K562 (cell line): ENCODE measurements at regions not wholly inside any gene's neighbourhood (a gene's known extent, or its start where the extent isn't known, plus 50 kb on each side); places are given as distances from the start of the nearest gene placed in this dataset.

Experiments used
- ATAC-seq: fragments of 200-7000 bp; cut with Tn5 transposase; 3 replicates; pipeline ENCODE4 v1.9.1; 2020; ENCODE audit warnings: moderate library complexity
- BruUV-seq: library from RNA; stranded (reverse); fragments of 400-500 nt; replicated peaks from 2 replicates; lab custom pipeline; 2021; lab: Mats Ljungman, UMichigan
- CTCF ChIA-PET: fragments of 300-600 bp; formaldehyde crosslinking; extraction: SDS; loops from one replicate; lab custom pipeline; 2021; ENCODE audit warnings: low intra/inter-chr PET ratio; lab: Yijun Ruan, JAX
- POLR2A ChIA-PET: fragments of 300-600, 350-650 bp; sonication (Branson Sonifier 250); formaldehyde crosslinking; extraction: SDS; loops from one replicate; lab custom pipeline; 2021; ENCODE audit warnings: antibody characterized with exemption, inconsistent platforms; lab: Yijun Ruan, JAX
- DNase-seq, 4 experiments: peaks; one replicate each; pipeline versions ENCODE4 v3.0.0 to v3.0.0-alpha.2; 2011 to 2018; ENCODE audit warnings: low spot score in 3 of 4, mixed read lengths in 3 of 4; ENCODE audit errors: extremely low read depth in 1 of 4
- FAIRE-seq: peaks from 2 replicates; lab custom pipeline; 2011; peaks lifted over from hg19 to GRCh38; lab: Jason Lieb, UNC
- H2AFZ ChIP-seq: 2 replicates; pipeline ENCODE4 v1.6.0; 2011; ENCODE audit warnings: low read depth, low read length, control low read depth, inconsistent platforms
- H3K27ac ChIP-seq: fragments of 200-600 bp; 3 replicates; pipeline ENCODE4 v1.8.0; 2011; ENCODE audit warnings: low read depth, mild to moderate bottlenecking, control low read depth, inconsistent platforms, low read length, moderate library complexity, mixed read lengths; ENCODE audit errors: extremely low read depth
- H3K27me3 ChIP-seq, 2 experiments: fragments of 300-600 bp in 1 of 2; 2 replicates in 1 of 2; 3 replicates in 1 of 2; pipeline versions ENCODE4 v1.6.0 to v1.8.0; 2011; ENCODE audit warnings: inconsistent platforms in 2 of 2, low read length in 2 of 2, mild to moderate bottlenecking in 1 of 2, mixed read lengths in 1 of 2, moderate library complexity in 1 of 2; ENCODE audit not compliant: control insufficient read depth in 2 of 2, insufficient read depth in 2 of 2
- H3K36me3 ChIP-seq: fragments of 300-600 bp; 3 replicates; pipeline ENCODE4 v1.8.0; 2011; ENCODE audit warnings: mild to moderate bottlenecking, low read length, inconsistent platforms; ENCODE audit not compliant: control insufficient read depth, insufficient read depth
- H3K4me1 ChIP-seq, 2 experiments: fragments of 200-600 bp in 1 of 2; replicated peaks in 1 of 2; 2 replicates in 1 of 2; 3 replicates in 1 of 2; pipeline versions ENCODE4 v1.5.1 to v1.8.0; 2011; ENCODE audit warnings: inconsistent platforms in 2 of 2, low read length in 2 of 2, mild to moderate bottlenecking in 1 of 2, mixed read lengths in 1 of 2, moderate library complexity in 1 of 2; ENCODE audit not compliant: control insufficient read depth in 2 of 2, insufficient read depth in 2 of 2
- H3K4me2 ChIP-seq: 2 replicates; pipeline ENCODE4 v1.6.1; 2011; ENCODE audit warnings: low read length, control low read depth, inconsistent platforms, mixed read lengths; ENCODE audit not compliant: insufficient read depth
- H3K4me3 ChIP-seq: fragments of 200-600 bp; sonication (generic), shearing (Covaris generic); 2 replicates; pipeline ENCODE4 v1.5.1; 2016; ENCODE audit warnings: control low read depth, inconsistent platforms
- H3K79me2 ChIP-seq: fragments of 200-600 bp; 3 replicates; pipeline ENCODE4 v1.8.0; 2011; ENCODE audit warnings: low read length, inconsistent platforms; ENCODE audit not compliant: control insufficient read depth, insufficient read depth
- H3K9ac ChIP-seq, 2 experiments: 2 replicates each; pipeline versions ENCODE4 v1.6.0 to v1.6.1; 2011; ENCODE audit warnings: low read depth in 2 of 2, low read length in 2 of 2, control low read depth in 1 of 2, inconsistent platforms in 1 of 2, mild to moderate bottlenecking in 1 of 2, mixed read lengths in 1 of 2; ENCODE audit not compliant: insufficient read depth in 1 of 2
- H3K9me1 ChIP-seq: one replicate; pipeline ENCODE4 v1.6.0; 2011; ENCODE audit warnings: inconsistent platforms, mild to moderate bottlenecking, low read length, moderate library complexity; ENCODE audit not compliant: control insufficient read depth, insufficient read depth
- H3K9me3 ChIP-seq: replicated peaks from 2 replicates; pipeline ENCODE4 v1.5.1; 2011; ENCODE audit warnings: low read depth, low read length, inconsistent platforms; ENCODE audit not compliant: control insufficient read depth, insufficient read depth
- H4K20me1 ChIP-seq: replicated peaks from 2 replicates; pipeline ENCODE4 v1.6.1; 2011; ENCODE audit warnings: low read length, inconsistent platforms, mixed read lengths; ENCODE audit not compliant: control insufficient read depth, insufficient read depth
- BHLHE40 ChIP-seq: IDR thresholded peaks from 2 replicates; pipeline ENCODE4 v1.6.1; 2011; ENCODE audit warnings: low read length, improper control_type of control experiment
- C11orf30 ChIP-seq: fragments of 450-650 bp; IDR thresholded peaks from 2 replicates; pipeline ENCODE4 v1.6.1; 2016; ENCODE audit warnings: low read depth, mild to moderate bottlenecking
- CREB1 ChIP-seq, 2 experiments: sonication (generic) in 1 of 2; formaldehyde crosslinking in 1 of 2; IDR thresholded peaks; 2 replicates each; pipeline versions ENCODE4 v1.6.1 to v1.8.0; 2012 to 2022; ENCODE audit warnings: inconsistent platforms in 1 of 2, mild to moderate bottlenecking in 1 of 2, missing genetic modification reagents in 1 of 2, moderate library complexity in 1 of 2
- KDM5B ChIP-seq: fragments of 200-600 bp; sonication (generic); IDR thresholded peaks from 2 replicates; pipeline ENCODE4 v1.6.1; 2012; ENCODE audit warnings: low read depth, mild to moderate bottlenecking, moderate library complexity, low read length, control low read depth, inconsistent platforms; ENCODE audit not compliant: insufficient replicate concordance
- L3MBTL2 ChIP-seq: fragments of 450-650 bp; IDR thresholded peaks from 2 replicates; pipeline ENCODE4 v1.6.1; 2016; ENCODE audit warnings: mild to moderate bottlenecking, moderate library complexity
- NELFE ChIP-seq: IDR thresholded peaks from 2 replicates; pipeline ENCODE4 v1.6.1; 2011; ENCODE audit warnings: mild to moderate bottlenecking; ENCODE audit not compliant: insufficient read depth, insufficient read length
- POLR2A ChIP-seq: fragments of 450-650 bp; conservative IDR thresholded peaks from 2 replicates; pipeline ENCODE4 v1.6.1; 2016
- RFX5 ChIP-seq: IDR thresholded peaks from 2 replicates; pipeline ENCODE4 v1.6.1; 2011; ENCODE audit warnings: low read depth, mild to moderate bottlenecking, improper control_type of control experiment, low read length
- SMAD3 ChIP-seq: fragments of 450-650 bp; formaldehyde crosslinking; conservative IDR thresholded peaks from 2 replicates; pipeline ENCODE4 v1.4.0; 2020; ENCODE audit warnings: mild to moderate bottlenecking
- SMARCC2 ChIP-seq: fragments of 450-650 bp; IDR thresholded peaks from 2 replicates; pipeline ENCODE4 v1.6.1; 2017; ENCODE audit warnings: antibody characterized with exemption, moderate library complexity, mild to moderate bottlenecking, low read depth
- TCF7L2 ChIP-seq: fragments of 150-350 bp; IDR thresholded peaks from 2 replicates; pipeline ENCODE4 v1.6.1; 2016; ENCODE audit warnings: low read depth, mild to moderate bottlenecking, low read length, moderate library complexity
- XRCC5 ChIP-seq: fragments of 200-400 bp; formaldehyde crosslinking; IDR thresholded peaks from 2 replicates; pipeline ENCODE4 v1.6.1; 2017; ENCODE audit warnings: low read depth, mild to moderate bottlenecking, low read length
- ZBTB49 ChIP-seq: sonication (generic); formaldehyde crosslinking; IDR thresholded peaks from 2 replicates; pipeline ENCODE4 v1.8.0; 2022; ENCODE audit warnings: missing genetic modification reagents, mild to moderate bottlenecking, borderline replicate concordance
- WGBS: fragments of 100-300 bp; shearing (Covaris generic); methylation state at CpG from one replicate; pipeline ENCODE4 v1.1.6; 2016; ENCODE audit warnings: low coverage, mixed read lengths; ENCODE audit not compliant: insufficient coverage; ENCODE audit errors: missing lambda C conversion rate; 5-methylcytosine and 5-hydroxymethylcytosine counted together
- in situ Hi-C: fragments of 300-500 bp; cut with MboI; formaldehyde crosslinking; loops from 4 replicates; pipeline ENCODE4 v1.15.0; 2018; ENCODE audit warnings: inconsistent platforms, mixed read lengths
- intact Hi-C: fragments of 100-400 bp; cut with micrococcal nuclease; formaldehyde crosslinking; loops from 2 replicates; pipeline ENCODE4 v1.14.2; 2022
- TF ChIP-seq, protein P1 (sequence below): fragments of 250-450 bp; sonication (Bioruptor Pico); IDR thresholded peaks from 2 replicates; pipeline ENCODE4 v1.9.0; 2021; ENCODE audit warnings: mild to moderate bottlenecking
- TF ChIP-seq, protein P2 (sequence below), 2 experiments: fragments of 450-650 bp; conservative IDR thresholded peaks; 2 replicates each; pipeline ENCODE4 v1.6.1; 2017; ENCODE audit warnings: mild to moderate bottlenecking in 2 of 2, moderate library complexity in 2 of 2

DNA sequence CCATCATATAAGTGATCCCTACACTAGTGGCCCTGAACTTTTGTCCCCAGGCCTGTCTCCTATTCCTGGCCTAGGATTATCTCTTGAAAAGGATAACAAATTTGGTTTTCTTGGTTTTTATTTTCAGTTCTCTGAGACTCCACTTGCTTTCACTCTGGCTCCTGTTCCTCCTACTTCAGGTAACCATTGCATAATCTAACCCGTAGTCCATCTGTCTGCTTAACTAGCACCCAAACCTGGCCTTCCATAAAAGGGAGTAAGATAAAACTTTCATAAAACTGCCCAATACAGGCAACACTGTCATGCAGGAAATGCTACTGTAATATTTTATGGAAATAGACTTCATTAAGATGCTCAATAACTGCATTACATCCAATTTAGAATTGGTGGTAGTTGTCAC lies 52.1 kb upstream of the RAP1GDS1 start:
- Histone ChIP-seq H3K36me3 (no peaks in the 10 kb centered on the region), H2AFZ (no peak overlapping the region), H4K20me1 (no peaks in the 10 kb centered on the region), H3K4me2 (no peak overlapping the region), H3K27ac (no peak overlapping the region), H3K9me1 (no peaks in the 10 kb centered on the region), H3K4me1 (no peaks in the 10 kb centered on the region), H3K9ac (no peak overlapping the region), H3K4me3 (no peak overlapping the region), H3K79me2 (no peaks in the 10 kb centered on the region), H3K9me3 (no peaks in the 10 kb centered on the region), H3K27me3 (no peaks in the 10 kb centered on the region)
- no peak for ATAC-seq
- intact Hi-C loops (no loop called here), in situ Hi-C loops (no loop called here)
- DNase-seq = no peak
- FAIRE-seq = no peak
- no peak for TF ChIP-seq POLR2A
- no peak for TF ChIP-seq L3MBTL2
- TF ChIP-seq SMARCC2 = no peak
- no peak for TF ChIP-seq BHLHE40
- no peak for TF ChIP-seq XRCC5
- TF ChIP-seq, protein P1, sequence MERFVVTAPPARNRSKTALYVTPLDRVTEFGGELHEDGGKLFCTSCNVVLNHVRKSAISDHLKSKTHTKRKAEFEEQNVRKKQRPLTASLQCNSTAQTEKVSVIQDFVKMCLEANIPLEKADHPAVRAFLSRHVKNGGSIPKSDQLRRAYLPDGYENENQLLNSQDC (CRISPR knock-in tag) = no peak
- TF ChIP-seq KDM5B = no peak
- TF ChIP-seq SMAD3 (CRISPR knock-in tag) = no peak
- BruUV-seq = no TSS peak
- ChIA-PET CTCF (no interaction called here), POLR2A (no interaction called here)
- WGBS = 0% methylated on average over 1 of the region's 1 CpG

DNA sequence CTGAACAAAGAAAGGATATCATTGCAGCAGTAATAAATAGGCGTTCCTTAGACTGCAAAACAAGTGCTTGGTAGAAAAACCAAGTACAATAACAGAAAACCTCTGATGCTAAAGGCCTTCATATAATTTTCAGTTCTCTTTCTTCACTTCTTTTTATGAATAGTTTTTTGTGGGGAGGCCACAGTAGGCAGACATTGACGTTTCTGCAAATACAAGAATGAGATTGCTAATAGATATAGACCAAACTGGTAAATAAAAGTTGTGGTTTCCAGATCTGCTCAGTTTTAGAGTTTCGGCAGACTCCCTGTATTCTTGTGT lies 57.0 kb upstream of the RAP1GDS1 start:
- Histone ChIP-seq H3K36me3 (no peaks in the 10 kb centered on the region), H3K9me3 (no peaks in the 10 kb centered on the region), H2AFZ (no peak overlapping the region), H3K9ac (no peak overlapping the region), H3K79me2 (no peaks in the 10 kb centered on the region), H3K27ac (no peak overlapping the region), H3K27me3 (no peaks in the 10 kb centered on the region), H3K4me1 (no peaks in the 10 kb centered on the region), H3K4me2 (no peak overlapping the region), H4K20me1 (no peaks in the 10 kb centered on the region), H3K4me3 (no peak overlapping the region), H3K9me1 (no peaks in the 10 kb centered on the region)
- intact Hi-C loops (no loop called here), in situ Hi-C loops (no loop called here)
- ChIA-PET CTCF (no interaction called here), POLR2A (interaction anchor here (0.6 kb wide), 2 partner anchors 18 to 423 kb away, joined by 3 read pairs; no protein-coding TSS in a partner anchor)
- no TSS peak for BruUV-seq
- WGBS = 2% methylated on average over 3 of the region's 3 CpGs
- no peak for DNase-seq
- no peak for FAIRE-seq
- ATAC-seq = no peak
- TF ChIP-seq CREB1 (IDR thresholded peaks at IDR 0.05) (no peak), CREB1 (CRISPR knock-in tag; IDR thresholded peaks at IDR 0.05) (no peak), NELFE (no peak), C11orf30 (no peak), TCF7L2 (no peak), RFX5 (no peak), ZBTB49 (CRISPR knock-in tag) (no peak), SMAD3 (CRISPR knock-in tag) (no peak)
- TF ChIP-seq, protein P2, sequence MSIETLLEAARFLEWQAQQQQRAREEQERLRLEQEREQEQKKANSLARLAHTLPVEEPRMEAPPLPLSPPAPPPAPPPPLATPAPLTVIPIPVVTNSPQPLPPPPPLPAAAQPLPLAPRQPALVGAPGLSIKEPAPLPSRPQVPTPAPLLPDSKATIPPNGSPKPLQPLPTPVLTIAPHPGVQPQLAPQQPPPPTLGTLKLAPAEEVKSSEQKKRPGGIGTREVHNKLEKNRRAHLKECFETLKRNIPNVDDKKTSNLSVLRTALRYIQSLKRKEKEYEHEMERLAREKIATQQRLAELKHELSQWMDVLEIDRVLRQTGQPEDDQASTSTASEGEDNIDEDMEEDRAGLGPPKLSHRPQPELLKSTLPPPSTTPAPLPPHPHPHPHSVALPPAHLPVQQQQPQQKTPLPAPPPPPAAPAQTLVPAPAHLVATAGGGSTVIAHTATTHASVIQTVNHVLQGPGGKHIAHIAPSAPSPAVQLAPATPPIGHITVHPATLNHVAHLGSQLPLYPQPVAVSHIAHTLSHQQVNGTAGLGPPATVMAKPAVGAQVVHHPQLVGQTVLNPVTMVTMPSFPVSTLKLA (conservative IDR thresholded peaks at IDR 0.05) = no peak
